ENCODE measurements at regions not wholly inside any gene's neighbourhood (a gene's known extent, or its start where the extent isn't known, plus 50 kb on each side); places are given as distances from the start of the nearest gene placed in this dataset.

DNA sequence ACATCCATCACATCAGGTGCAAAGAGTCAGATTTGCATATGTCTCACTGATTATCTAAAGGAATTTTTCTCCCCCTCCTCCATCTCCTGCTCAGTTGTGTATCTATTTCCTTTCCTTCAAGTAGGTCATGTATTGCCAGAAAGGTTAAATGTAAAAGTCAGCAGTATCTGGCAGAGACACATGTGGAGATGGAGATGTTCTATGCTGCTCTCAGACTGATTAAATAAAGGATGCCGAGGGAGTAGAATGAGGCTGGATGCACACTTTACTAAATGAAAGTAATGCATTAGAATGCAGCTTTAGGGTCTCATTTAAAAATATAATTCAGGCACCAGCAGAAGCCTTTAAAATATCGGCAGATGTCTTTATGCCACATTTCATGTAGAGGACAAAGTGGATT lies 555.3 kb downstream of the RNF144A start:
- Mint-ChIP-seq H3K9me3 (no peaks in the 10 kb centered on the region), H3K27ac (no peak overlapping the region), H3K4me1 (ENCODE audit: unreplicated experiment) (peaks cover 20% of the 10 kb centered on the region), H3K27me3 (no peaks in the 10 kb centered on the region), H3K4me3 (no peak overlapping the region), H3K36me3 (no peaks in the 10 kb centered on the region)
- DNase-seq (ENCODE audit: extremely low spot score, unreplicated experiment): no peak
- TF ChIP-seq, protein P1, sequence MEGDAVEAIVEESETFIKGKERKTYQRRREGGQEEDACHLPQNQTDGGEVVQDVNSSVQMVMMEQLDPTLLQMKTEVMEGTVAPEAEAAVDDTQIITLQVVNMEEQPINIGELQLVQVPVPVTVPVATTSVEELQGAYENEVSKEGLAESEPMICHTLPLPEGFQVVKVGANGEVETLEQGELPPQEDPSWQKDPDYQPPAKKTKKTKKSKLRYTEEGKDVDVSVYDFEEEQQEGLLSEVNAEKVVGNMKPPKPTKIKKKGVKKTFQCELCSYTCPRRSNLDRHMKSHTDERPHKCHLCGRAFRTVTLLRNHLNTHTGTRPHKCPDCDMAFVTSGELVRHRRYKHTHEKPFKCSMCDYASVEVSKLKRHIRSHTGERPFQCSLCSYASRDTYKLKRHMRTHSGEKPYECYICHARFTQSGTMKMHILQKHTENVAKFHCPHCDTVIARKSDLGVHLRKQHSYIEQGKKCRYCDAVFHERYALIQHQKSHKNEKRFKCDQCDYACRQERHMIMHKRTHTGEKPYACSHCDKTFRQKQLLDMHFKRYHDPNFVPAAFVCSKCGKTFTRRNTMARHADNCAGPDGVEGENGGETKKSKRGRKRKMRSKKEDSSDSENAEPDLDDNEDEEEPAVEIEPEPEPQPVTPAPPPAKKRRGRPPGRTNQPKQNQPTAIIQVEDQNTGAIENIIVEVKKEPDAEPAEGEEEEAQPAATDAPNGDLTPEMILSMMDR (conservative IDR thresholded peaks at IDR 0.05): no peak

DNA sequence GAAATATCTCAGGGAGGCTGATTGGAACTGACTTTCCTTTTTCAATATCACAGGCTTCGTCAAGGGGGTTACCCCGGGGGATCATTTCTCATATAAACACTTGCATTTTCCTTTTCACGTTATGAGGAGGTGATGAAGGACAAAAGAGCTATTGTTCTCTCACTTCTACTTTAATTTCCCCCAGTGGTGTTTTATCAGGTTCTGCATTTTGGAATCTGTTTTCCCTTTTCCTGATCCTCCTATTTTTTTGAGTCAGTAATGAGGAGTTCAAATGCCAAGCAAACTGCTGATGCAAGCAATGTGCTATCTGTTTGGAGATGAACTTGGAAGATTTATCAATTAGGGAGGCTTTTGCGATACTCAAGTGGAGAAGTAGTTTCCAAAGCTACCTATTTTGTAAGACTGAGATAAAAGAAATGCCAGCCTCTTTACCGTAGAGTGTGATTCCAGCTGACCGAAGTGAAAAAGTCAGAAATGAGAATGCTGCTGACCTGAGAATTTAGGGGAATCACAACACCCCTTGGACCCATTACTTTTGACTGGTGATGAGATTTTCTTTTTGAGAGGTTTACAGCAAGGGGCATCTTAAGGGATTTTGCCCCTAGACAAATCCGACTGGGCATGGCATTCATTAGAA lies 556.0 kb downstream of the RNF144A start:
- H3K27ac Mint-ChIP-seq: no peak overlapping the region
- H3K4me3 Mint-ChIP-seq: no peak overlapping the region
- no peaks in the 10 kb centered on the region for H3K27me3 Mint-ChIP-seq
- peaks cover 20% of the 10 kb centered on the region for H3K4me1 Mint-ChIP-seq (ENCODE audit: unreplicated experiment)
- no peak for DNase-seq (ENCODE audit: extremely low spot score, unreplicated experiment)
- no peaks in the 10 kb centered on the region for H3K9me3 Mint-ChIP-seq
- H3K36me3 Mint-ChIP-seq: no peaks in the 10 kb centered on the region
- TF ChIP-seq, protein P1 (conservative IDR thresholded peaks at IDR 0.05): no peak

DNA sequence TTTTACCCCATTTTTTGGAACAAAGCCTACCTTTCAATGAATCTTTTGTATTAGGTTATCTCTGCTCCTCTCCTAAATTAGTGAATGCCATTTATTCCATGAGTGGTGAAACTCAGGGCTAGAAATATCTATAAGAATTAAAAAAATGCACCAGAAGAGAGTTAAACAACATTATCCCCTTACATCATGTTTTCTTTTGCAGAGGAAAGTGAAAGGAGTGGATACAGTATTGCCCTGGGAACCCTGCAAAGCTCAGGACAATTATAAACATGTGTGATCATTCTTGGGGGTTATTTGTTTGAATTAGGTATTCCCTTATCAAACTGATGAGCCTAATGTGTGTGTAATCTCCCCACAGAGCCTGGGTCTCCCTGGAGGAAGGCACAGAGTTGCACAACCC lies 559.2 kb downstream of the RNF144A start:
- no peaks in the 10 kb centered on the region for H3K9me3 Mint-ChIP-seq
- no peaks in the 10 kb centered on the region for H3K27me3 Mint-ChIP-seq
- TF ChIP-seq, protein P1 (conservative IDR thresholded peaks at IDR 0.05): no peak
- no peak overlapping the region for H3K4me3 Mint-ChIP-seq
- no peak for DNase-seq (ENCODE audit: extremely low spot score, unreplicated experiment)
- H3K36me3 Mint-ChIP-seq: no peaks in the 10 kb centered on the region
- H3K27ac Mint-ChIP-seq: no peak overlapping the region
- peaks cover 15% of the 10 kb centered on the region for H3K4me1 Mint-ChIP-seq (ENCODE audit: unreplicated experiment)

DNA sequence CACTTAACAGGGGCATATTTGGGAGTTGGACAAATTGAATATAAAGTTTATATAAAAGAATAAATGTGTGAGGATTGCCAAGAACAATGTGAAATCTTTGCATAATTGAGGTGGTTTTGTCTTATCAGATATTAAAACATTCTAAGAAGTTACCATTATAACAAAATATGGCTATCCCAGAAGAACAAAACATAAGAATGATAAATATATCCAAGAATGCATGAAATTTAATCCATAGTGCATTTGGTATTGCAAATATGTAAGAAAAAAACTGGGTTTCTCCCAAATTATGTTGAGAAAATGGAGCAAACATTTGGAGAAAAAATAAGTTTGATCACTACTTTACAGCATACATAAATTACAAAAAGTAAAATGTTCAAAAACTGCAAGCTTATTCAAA lies 562.4 kb downstream of the RNF144A start:
- Mint-ChIP-seq H3K27me3 (no peaks in the 10 kb centered on the region), H3K27ac (no peak overlapping the region), H3K36me3 (no peaks in the 10 kb centered on the region), H3K4me1 (ENCODE audit: unreplicated experiment) (no peaks in the 10 kb centered on the region), H3K4me3 (no peak overlapping the region), H3K9me3 (no peaks in the 10 kb centered on the region)
- DNase-seq (ENCODE audit: extremely low spot score, unreplicated experiment): no peak
- TF ChIP-seq, protein P1 (conservative IDR thresholded peaks at IDR 0.05): no peak

DNA sequence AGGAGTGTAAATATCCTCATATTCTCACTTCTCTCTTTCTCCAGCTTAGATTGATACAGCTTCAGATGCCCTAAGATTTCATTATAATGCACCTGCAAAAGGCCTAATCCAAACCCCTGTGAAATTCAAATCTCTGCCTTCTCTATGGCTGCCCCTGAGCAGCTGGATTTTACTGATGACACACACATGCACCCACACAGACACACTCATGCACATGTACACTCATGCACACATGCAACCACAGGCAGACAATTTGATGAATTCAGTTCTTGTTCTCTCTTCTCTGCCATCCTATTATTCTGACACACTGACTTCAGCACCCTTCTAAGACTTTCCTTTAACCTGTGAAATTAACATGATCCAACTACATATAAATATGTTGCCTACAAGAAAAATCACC lies 563.2 kb downstream of the RNF144A start:
- Mint-ChIP-seq H3K4me3 (no peak overlapping the region), H3K9me3 (no peaks in the 10 kb centered on the region), H3K27ac (no peak overlapping the region), H3K4me1 (ENCODE audit: unreplicated experiment) (no peaks in the 10 kb centered on the region), H3K27me3 (no peaks in the 10 kb centered on the region), H3K36me3 (no peaks in the 10 kb centered on the region)
- DNase-seq (ENCODE audit: extremely low spot score, unreplicated experiment): no peak
- TF ChIP-seq, protein P1 (conservative IDR thresholded peaks at IDR 0.05): no peak

DNA sequence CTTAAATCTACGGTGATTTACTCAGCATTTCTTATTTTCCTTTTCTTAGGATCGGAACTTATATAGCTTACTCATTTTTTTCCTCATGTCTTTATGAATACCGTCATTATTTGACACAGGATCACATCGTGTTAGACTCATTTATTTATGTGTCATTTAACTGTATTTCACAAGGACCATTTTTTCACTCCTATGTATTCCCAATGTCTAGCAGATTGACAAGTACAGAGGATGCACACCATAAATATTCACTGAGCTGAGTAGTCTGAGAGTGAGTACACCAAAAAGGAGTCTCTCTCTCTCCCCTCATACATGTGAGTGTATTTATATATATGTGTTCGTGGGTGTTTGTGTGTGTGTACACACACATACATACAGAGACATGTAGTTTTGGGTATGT lies 573.5 kb downstream of the RNF144A start:
- TF ChIP-seq, protein P1 (conservative IDR thresholded peaks at IDR 0.05): no peak
- Mint-ChIP-seq H3K4me1 (ENCODE audit: unreplicated experiment) (no peaks in the 10 kb centered on the region), H3K4me3 (no peak overlapping the region), H3K27ac (no peak overlapping the region), H3K36me3 (no peaks in the 10 kb centered on the region), H3K9me3 (peaks cover 5% of the 10 kb centered on the region), H3K27me3 (peaks cover 14% of the 10 kb centered on the region)
- no peak for DNase-seq (ENCODE audit: extremely low spot score, unreplicated experiment)

All from type B pancreatic cell (in vitro differentiated cells).